ENCODE measurements at regions not wholly inside any gene's neighbourhood (a gene's known extent, or its start where the extent isn't known, plus 50 kb on each side); places are given as distances from the start of the nearest gene placed in this dataset.

- ChIA-PET CTCF (no interaction called here), POLR2A (no interaction called here)
- Mint-ChIP-seq H3K27ac (no peak overlapping the region), H3K9me3 (no peaks in the 10 kb centered on the region), H3K4me3 (no peak overlapping the region), H3K4me1 (ENCODE audit: low read depth) (no peaks in the 10 kb centered on the region), H3K36me3 (ENCODE audit: low read depth) (no peaks in the 10 kb centered on the region), H3K27me3 (no peaks in the 10 kb centered on the region)
- intact Hi-C loops (cut with DNase I, micrococcal nuclease): no loop called here
- no peaks in the 10 kb centered on the region for H3K4me1 ChIP-seq (ENCODE audit: insufficient read depth, low read length)
- no peaks in the 10 kb centered on the region for H3K36me3 ChIP-seq (ENCODE audit: insufficient read depth, low read length)
- no peak overlapping the region for H3K4me3 ChIP-seq (ENCODE audit: low read length)
- no peak overlapping the region for H3K27ac ChIP-seq (ENCODE audit: low read depth in 1 of 2, low read length in 2 of 2)
- ATAC-seq (ENCODE audit: poor library complexity) (no peak), DNase-seq (no peak)
- H3K27me3 ChIP-seq (ENCODE audit: control insufficient read depth in 1 of 2, insufficient read depth in 2 of 2, low read length in 2 of 2): no peaks in the 10 kb centered on the region
- no peak for TF ChIP-seq CTCF (IDR thresholded peaks at IDR 0.05)
- H3K9me3 ChIP-seq (ENCODE audit: control insufficient read depth in 1 of 2, insufficient read depth in 1 of 2, low read length in 2 of 2): no peaks in the 10 kb centered on the region
Measured at GRCh38 chr7:21345361-21345760, 82.5 kb upstream of the SP4 start.

GRCh38 chr7:21346297-21346696, 81.6 kb upstream of the SP4 start:
- no peak for ATAC-seq (ENCODE audit: poor library complexity)
- Histone ChIP-seq H3K4me3 (ENCODE audit: low read length) (no peak overlapping the region), H3K4me1 (ENCODE audit: insufficient read depth, low read length) (no peaks in the 10 kb centered on the region), H3K27ac (ENCODE audit: low read depth in 1 of 2, low read length in 2 of 2) (no peak overlapping the region), H3K27me3 (ENCODE audit: control insufficient read depth in 1 of 2, insufficient read depth in 2 of 2, low read length in 2 of 2) (no peaks in the 10 kb centered on the region), H3K36me3 (ENCODE audit: insufficient read depth, low read length) (no peaks in the 10 kb centered on the region), H3K9me3 (ENCODE audit: control insufficient read depth in 1 of 2, insufficient read depth in 1 of 2, low read length in 2 of 2) (no peaks in the 10 kb centered on the region)
- Mint-ChIP-seq H3K27me3 (no peaks in the 10 kb centered on the region), H3K4me1 (ENCODE audit: low read depth) (no peaks in the 10 kb centered on the region), H3K9me3 (no peaks in the 10 kb centered on the region), H3K4me3 (no peak overlapping the region), H3K36me3 (ENCODE audit: low read depth) (no peaks in the 10 kb centered on the region), H3K27ac (no peak overlapping the region)
- DNase-seq: no peak
- CTCF ChIA-PET: no interaction called here
- POLR2A ChIA-PET: interaction anchor here (1.5 kb wide), 1 partner anchor 8 kb away, joined by 4 read pairs; no protein-coding TSS in a partner anchor
- intact Hi-C loops (cut with DNase I, micrococcal nuclease): no loop called here
- no peak for TF ChIP-seq CTCF (IDR thresholded peaks at IDR 0.05)

- CTCF ChIA-PET: no interaction called here
- peaks cover 41% of the 10 kb centered on the region for H3K4me1 ChIP-seq (ENCODE audit: insufficient read depth, low read length)
- ATAC-seq (ENCODE audit: poor library complexity): peak; percentile 67
Measured at GRCh38 chr7:21352540-21353387, 75.1 kb upstream of the SP4 start.

More at GRCh38 chr7:21352540-21353387, 75.1 kb upstream of the SP4 start:
- Mint-ChIP-seq H3K4me1 (ENCODE audit: low read depth) (peaks cover 54% of the 10 kb centered on the region), H3K9me3 (no peaks in the 10 kb centered on the region), H3K4me3 (peak overlapping the region; percentile 75), H3K36me3 (ENCODE audit: low read depth) (no peaks in the 10 kb centered on the region), H3K27me3 (no peaks in the 10 kb centered on the region), H3K27ac (peak overlapping the region; percentile 75)
- Histone ChIP-seq H3K36me3 (ENCODE audit: insufficient read depth, low read length) (no peaks in the 10 kb centered on the region), H3K27me3 (ENCODE audit: control insufficient read depth in 1 of 2, insufficient read depth in 2 of 2, low read length in 2 of 2) (no peaks in the 10 kb centered on the region), H3K4me3 (ENCODE audit: low read length) (peak overlapping the region; percentile 29), H3K27ac (ENCODE audit: low read depth in 1 of 2, low read length in 2 of 2) (peak overlapping the region; percentile 18 to 68), H3K9me3 (ENCODE audit: control insufficient read depth in 1 of 2, insufficient read depth in 1 of 2, low read length in 2 of 2) (no peaks in the 10 kb centered on the region)
- no peak for TF ChIP-seq CTCF (IDR thresholded peaks at IDR 0.05)
- intact Hi-C loops (cut with DNase I, micrococcal nuclease): loop anchor here (5.0 kb wide), 1 partner anchor 75 kb away; the partner anchor contains the start of gene SP4 (in 2 of the 2)
- POLR2A ChIA-PET: interaction anchor here (0.7 to 2.1 kb wide), 6 partner anchors 9 to 138 kb away, joined by 3 to 29 read pairs (median 4); partner anchors contain the start of gene SP4
- DNase-seq: peak in 3 of 14 experiments; percentile 66 to 80 (median 66)
